ENCODE measurements at regions not wholly inside any gene's neighbourhood (a gene's known extent, or its start where the extent isn't known, plus 50 kb on each side); places are given as distances from the start of the nearest gene placed in this dataset.

DNA sequence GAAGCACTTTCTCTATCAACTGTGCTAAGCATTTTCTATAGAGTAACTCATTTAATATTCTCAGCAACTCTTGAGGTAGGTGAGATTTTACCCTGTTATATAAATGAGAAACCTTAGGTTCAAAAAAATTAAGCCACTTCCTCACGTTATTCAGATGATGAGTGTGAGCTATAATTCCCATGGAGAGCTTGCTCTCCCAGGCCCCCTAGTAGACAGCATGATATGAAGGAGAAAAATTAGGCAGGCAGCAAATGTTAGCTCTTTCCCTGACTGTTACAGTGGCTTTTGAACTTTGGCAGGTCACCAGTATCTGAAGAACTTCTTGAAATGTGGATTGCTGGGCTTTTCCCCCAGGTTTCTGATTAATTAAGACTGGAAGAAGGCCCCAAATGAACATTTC, 753.1 kb downstream of the NCAM2 start:
- Histone ChIP-seq H3K27ac (ENCODE audit: low read depth, low read length) (no peak overlapping the region), H4K5ac (ENCODE audit: insufficient read length, low read depth, low read length) (no peak overlapping the region), H3K56ac (replicated peaks; ENCODE audit: insufficient read length, low read depth, low read length) (no peak overlapping the region), H3K18ac (ENCODE audit: extremely low read depth, low read length) (no peak overlapping the region), H3K36me3 (ENCODE audit: control insufficient read depth in 2 of 4, insufficient read depth in 4 of 4, low read length in 3 of 4) (no peaks in the 10 kb centered on the region), H2BK5ac (ENCODE audit: low read depth, low read length) (no peak overlapping the region), H3K9ac (replicated peaks in 1 of 4; ENCODE audit: extremely low read depth in 1 of 4, low read depth in 3 of 4, low read length in 3 of 4) (no peak overlapping the region), H3K4me1 (replicated peaks in 1 of 4; ENCODE audit: control insufficient read depth in 3 of 4, insufficient read depth in 4 of 4, low read length in 3 of 4) (no peaks in the 10 kb centered on the region), H4K91ac (replicated peaks; ENCODE audit: insufficient read length, low read length) (no peak overlapping the region), H3K23ac (ENCODE audit: insufficient read length) (no peak overlapping the region), H2BK20ac (ENCODE audit: low read length) (no peak overlapping the region), H3K27me3 (replicated peaks in 1 of 4; ENCODE audit: control insufficient read depth in 3 of 4, extremely low read depth in 1 of 4, insufficient read depth in 3 of 4, low read length in 3 of 4) (no peaks in the 10 kb centered on the region), H3K79me1 (ENCODE audit: low read depth, low read length) (no peaks in the 10 kb centered on the region), H3K4me3 (ENCODE audit: extremely low read depth in 1 of 4, insufficient read depth in 2 of 4, low read depth in 3 of 4, low read length in 4 of 4) (no peak overlapping the region), H3K4ac (replicated peaks; ENCODE audit: insufficient read length, low read depth, low read length) (no peak overlapping the region), H3K9me3 (ENCODE audit: insufficient read depth in 2 of 2, low read depth in 1 of 2, low read length in 1 of 2) (no peaks in the 10 kb centered on the region), H2AFZ (ENCODE audit: low read length) (no peak overlapping the region), H4K8ac (ENCODE audit: extremely low read depth, insufficient read depth, low read length) (no peak overlapping the region), H3K4me2 (ENCODE audit: insufficient read depth in 1 of 2, low read depth in 2 of 2, low read length in 2 of 2) (no peak overlapping the region), H2BK15ac (ENCODE audit: low read length) (no peak overlapping the region), H3K23me2 (ENCODE audit: low read depth, low read length) (no peaks in the 10 kb centered on the region), H2BK12ac (ENCODE audit: low read depth, low read length) (no peak overlapping the region), H4K20me1 (replicated peaks in 1 of 2; ENCODE audit: control insufficient read depth in 1 of 2, insufficient read depth in 2 of 2, low read length in 2 of 2) (no peaks in the 10 kb centered on the region), H2AK5ac (ENCODE audit: low read depth, low read length) (no peak overlapping the region), H2BK120ac (replicated peaks; ENCODE audit: low read depth, low read length) (no peak overlapping the region), H3K14ac (ENCODE audit: insufficient read length) (no peak overlapping the region), H3K79me2 (ENCODE audit: control insufficient read depth in 1 of 2, insufficient read depth in 2 of 2, low read length in 2 of 2) (no peaks in the 10 kb centered on the region)
- 69% methylated on average over 1 of the region's 1 CpG; no CpG with 5 or more reads in 1 of the 2 experiments for WGBS, 2 experiments (ENCODE audit: extremely low coverage in 1 of 2, insufficient coverage in 1 of 2, insufficient read length in 1 of 2, insufficient replicate concordance in 2 of 2, low coverage in 1 of 2, low lambda C conversion rate in 2 of 2, missing lambda C conversion rate in 1 of 2)
- CTCF ChIA-PET (ENCODE audit: partially characterized antibody), result no interaction called here
- no peak for FAIRE-seq
- POLR2A ChIA-PET (ENCODE audit: partially characterized antibody), result no interaction called here
- TF ChIP-seq POU5F1 (IDR thresholded peaks at IDR 0.05; ENCODE audit: low read depth, low read length) (no peak), FOSL1 (IDR thresholded peaks at IDR 0.05; ENCODE audit: insufficient read depth, low read depth, low read length) (no peak), CREB1 (IDR thresholded peaks at IDR 0.05) (no peak), CBX8 (IDR thresholded peaks at IDR 0.05; ENCODE audit: borderline replicate concordance, low read depth, low read length) (no peak), HDAC2 (IDR thresholded peaks at IDR 0.05; ENCODE audit: borderline replicate concordance in 1 of 2, low read depth in 2 of 2, low read length in 2 of 2) (no peak), SIN3A (conservative IDR thresholded peaks at IDR 0.05 in 1 of 2, IDR thresholded peaks at IDR 0.05 in 1 of 2; ENCODE audit: low read depth in 1 of 2, low read length in 2 of 2) (no peak), RXRA (IDR thresholded peaks at IDR 0.05; ENCODE audit: insufficient read depth, low read depth, low read length) (no peak)
- TF ChIP-seq, protein P1, sequence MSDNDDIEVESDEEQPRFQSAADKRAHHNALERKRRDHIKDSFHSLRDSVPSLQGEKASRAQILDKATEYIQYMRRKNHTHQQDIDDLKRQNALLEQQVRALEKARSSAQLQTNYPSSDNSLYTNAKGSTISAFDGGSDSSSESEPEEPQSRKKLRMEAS (IDR thresholded peaks at IDR 0.05), result no peak
- DNase-seq (ENCODE audit: low read depth in 1 of 2, low spot score in 2 of 2), result no peak

All from H1 (cell line).